Gastrocnemius medialis (tissue), 4 donors: ENCODE measurements at regions not wholly inside any gene's neighbourhood (a gene's known extent, or its start where the extent isn't known, plus 50 kb on each side); places are given as distances from the start of the nearest gene placed in this dataset.

Experiments
- ATAC-seq, 2 donors: fragments of 150-250 bp; one replicate each; pipeline ENCODE4 v1.9.1; 2016
- DNase-seq, 2 donors: peaks; one replicate each; pipeline ENCODE4 v3.0.0-alpha.2; 2019
- H3K27ac ChIP-seq, 4 donors: fragments of 200-600 bp; sonication (generic); 1 replicate in 1 of 4; 2 replicates in 3 of 4; pipeline ENCODE4 v1.5.1; 2016 to 2018; ENCODE audit warnings: mild to moderate bottlenecking in 2 of 4, moderate library complexity in 1 of 4
- H3K27me3 ChIP-seq, 3 donors: fragments of 200-600 bp; sonication (generic) in 2 of 3; 1 replicate in 1 of 3; 2 replicates in 2 of 3; pipeline versions ENCODE4 v1.5.1 to v1.6.0; 2016 to 2019; ENCODE audit warnings: mild to moderate bottlenecking in 1 of 3, moderate library complexity in 1 of 3
- H3K36me3 ChIP-seq, 2 donors: fragments of 200-600 bp; sonication (generic) in 1 of 2; one replicate each; pipeline ENCODE4 v1.5.1; 2017 to 2018
- H3K4me1 ChIP-seq, 2 donors: fragments of 200-600 bp; sonication (generic) in 1 of 2; one replicate each; pipeline ENCODE4 v1.5.1; 2016 to 2017; ENCODE audit warnings: mild to moderate bottlenecking in 2 of 2
- H3K4me3 ChIP-seq, 4 donors: fragments of 200-600 bp; sonication (generic) in 3 of 4; 1 replicate in 1 of 4; 2 replicates in 3 of 4; pipeline ENCODE4 v1.5.1; 2016 to 2019; ENCODE audit warnings: mild to moderate bottlenecking in 2 of 4
- H3K9me3 ChIP-seq, 3 donors: fragments of 200-600 bp; sonication (generic) in 2 of 3; 1 replicate in 1 of 3; 2 replicates in 2 of 3; pipeline ENCODE4 v1.5.1; 2016 to 2019
- CTCF ChIP-seq, 5 experiments: fragments of 450-650 bp in 3 of 5; fragments of 200-600 bp in 2 of 5; sonication (generic) in 2 of 5; IDR thresholded peaks in 4 of 5; conservative IDR thresholded peaks in 1 of 5; 1 replicate in 4 of 5; 2 replicates in 1 of 5; pipeline ENCODE4 v1.5.1; 2016 to 2019; ENCODE audit warnings: antibody characterized with exemption in 5 of 5, mild to moderate bottlenecking in 3 of 5, moderate library complexity in 3 of 5
- POLR2A ChIP-seq, 2 donors: fragments of 450-650 bp; IDR thresholded peaks; one replicate each; pipeline ENCODE4 v1.6.1; 2017; ENCODE audit warnings: antibody characterized with exemption in 2 of 2, mild to moderate bottlenecking in 2 of 2, moderate library complexity in 2 of 2
- in situ Hi-C, 4 donors: fragments of 200-750 bp; cut with MboI; loops; one replicate each; pipeline versions ENCODE4 v1.15.0 to v1.8.0; 2017; ENCODE audit warnings: low sequenced_read_pairs in 4 of 4
- intact Hi-C: fragments of 100-400 bp; cut with DNase I; formaldehyde crosslinking; loops from one replicate; pipeline ENCODE4 v1.15.1; 2023; ENCODE audit warnings: low total_unique reads

DNA sequence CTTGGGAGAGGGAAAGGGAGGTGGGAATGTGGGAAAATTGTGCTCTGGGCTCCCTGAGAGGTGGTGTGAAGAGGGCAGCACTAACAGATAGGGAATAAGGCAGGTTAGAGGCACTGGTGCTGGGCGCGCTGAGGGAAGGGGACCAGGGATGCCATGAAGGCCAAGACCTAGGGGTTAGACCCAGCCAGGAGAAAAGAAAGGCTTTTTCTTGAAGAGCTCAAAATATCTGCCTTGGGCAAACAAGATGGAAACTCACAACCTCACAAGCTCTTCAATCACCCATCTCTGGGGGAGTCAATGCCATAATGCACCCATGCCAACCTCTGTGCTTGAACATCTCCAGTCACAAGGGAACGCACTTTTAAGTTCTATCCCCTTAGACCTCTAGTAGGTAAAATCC, 363.6 kb upstream of the CHD6 start:
- Histone ChIP-seq H3K36me3 (no peaks in the 10 kb centered on the region), H3K4me3 (no peak overlapping the region), H3K9me3 (no peaks in the 10 kb centered on the region), H3K27me3 (no peaks in the 10 kb centered on the region), H3K27ac (no peak overlapping the region), H3K4me1 (no peaks in the 10 kb centered on the region)
- DNase-seq = no peak
- in situ Hi-C loops (no loop called here), intact Hi-C loops (no loop called here)
- ATAC-seq = no peak
- TF ChIP-seq CTCF (IDR thresholded peaks at IDR 0.05 in 4 of 5, conservative IDR thresholded peaks at IDR 0.05 in 1 of 5) (no peak), POLR2A (IDR thresholded peaks at IDR 0.05) (no peak)

- intact Hi-C loops (no loop called here), in situ Hi-C loops (no loop called here)
- Histone ChIP-seq H3K27ac (no peak overlapping the region), H3K36me3 (no peaks in the 10 kb centered on the region), H3K27me3 (no peaks in the 10 kb centered on the region), H3K4me3 (no peak overlapping the region), H3K9me3 (no peaks in the 10 kb centered on the region), H3K4me1 (no peaks in the 10 kb centered on the region)
- DNase-seq (no peak), ATAC-seq (no peak)
- TF ChIP-seq POLR2A (IDR thresholded peaks at IDR 0.05) (no peak), CTCF (IDR thresholded peaks at IDR 0.05 in 4 of 5, conservative IDR thresholded peaks at IDR 0.05 in 1 of 5) (no peak)
Observed at GRCh38 chr20:41978875-41979274, 360.7 kb upstream of the CHD6 start.

- ATAC-seq (no peak), DNase-seq (no peak)
- H3K36me3 ChIP-seq = no peaks in the 10 kb centered on the region
- H3K4me3 ChIP-seq = no peak overlapping the region
- H3K27me3 ChIP-seq = no peaks in the 10 kb centered on the region
- intact Hi-C loops = no loop called here
- no peak for TF ChIP-seq POLR2A (IDR thresholded peaks at IDR 0.05)
- no peak for TF ChIP-seq CTCF (IDR thresholded peaks at IDR 0.05 in 4 of 5, conservative IDR thresholded peaks at IDR 0.05 in 1 of 5)
- no peaks in the 10 kb centered on the region for H3K4me1 ChIP-seq
- no peaks in the 10 kb centered on the region for H3K9me3 ChIP-seq
- in situ Hi-C loops = no loop called here
- H3K27ac ChIP-seq = no peak overlapping the region
Observed at GRCh38 chr20:41978246-41978790, 360.1 kb upstream of the CHD6 start.

GRCh38 chr20:41969656-41970055, 351.5 kb upstream of the CHD6 start:
- no peaks in the 10 kb centered on the region for H3K27me3 ChIP-seq
- intact Hi-C loops (no loop called here), in situ Hi-C loops (no loop called here)
- H3K36me3 ChIP-seq = no peaks in the 10 kb centered on the region
- no peak overlapping the region for H3K4me3 ChIP-seq
- no peaks in the 10 kb centered on the region for H3K9me3 ChIP-seq
- ATAC-seq (no peak), DNase-seq (no peak)
- H3K4me1 ChIP-seq = no peaks in the 10 kb centered on the region
- no peak overlapping the region for H3K27ac ChIP-seq
- TF ChIP-seq POLR2A (IDR thresholded peaks at IDR 0.05) (no peak), CTCF (IDR thresholded peaks at IDR 0.05 in 4 of 5, conservative IDR thresholded peaks at IDR 0.05 in 1 of 5) (no peak)

DNA sequence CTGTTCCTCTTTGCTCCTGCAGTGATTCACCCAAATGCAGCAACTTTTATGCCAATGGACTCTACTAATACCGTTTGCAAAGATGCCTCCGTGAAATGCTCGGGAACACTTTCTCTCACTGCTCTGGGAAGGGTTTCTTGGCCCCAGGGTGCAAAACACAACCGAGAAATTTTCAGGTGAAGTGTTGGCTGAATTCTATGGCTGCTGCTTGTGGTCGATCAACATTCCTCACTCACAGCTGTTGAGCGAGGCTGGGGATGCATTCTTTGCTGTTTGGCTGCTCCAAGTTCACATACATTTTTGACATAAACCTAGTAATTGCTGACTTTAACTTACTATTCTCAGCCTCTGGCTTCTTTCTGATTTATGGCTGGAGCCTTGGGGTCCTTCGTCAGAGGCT, 342.0 kb upstream of the CHD6 start:
- no peak for DNase-seq
- in situ Hi-C loops = no loop called here
- intact Hi-C loops = no loop called here
- H3K27ac ChIP-seq = no peak overlapping the region
- no peaks in the 10 kb centered on the region for H3K27me3 ChIP-seq
- no peaks in the 10 kb centered on the region for H3K4me1 ChIP-seq
- no peaks in the 10 kb centered on the region for H3K36me3 ChIP-seq
- H3K4me3 ChIP-seq = no peak overlapping the region
- H3K9me3 ChIP-seq = no peaks in the 10 kb centered on the region
- no peak for TF ChIP-seq POLR2A (IDR thresholded peaks at IDR 0.05)
- TF ChIP-seq CTCF (IDR thresholded peaks at IDR 0.05 in 4 of 5, conservative IDR thresholded peaks at IDR 0.05 in 1 of 5) = no peak
- ATAC-seq = no peak
